ENCODE measurements at regions not wholly inside any gene's neighbourhood (a gene's known extent, or its start where the extent isn't known, plus 50 kb on each side); places are given as distances from the start of the nearest gene placed in this dataset.

GRCh38 chr13:55464222-55464621, 1676.5 kb upstream of the PRR20A start:
- TF ChIP-seq CTCF (IDR thresholded peaks at IDR 0.05) (no peak), POLR2A (IDR thresholded peaks at IDR 0.05) (no peak)

Measured in thyroid gland (tissue), 4 donors.